ENCODE measurements at regions not wholly inside any gene's neighbourhood (a gene's known extent, or its start where the extent isn't known, plus 50 kb on each side); places are given as distances from the start of the nearest gene placed in this dataset.

GRCh38 chr5:53358794-53359193 is 121.6 kb upstream of the FST start:
- no peak for TF ChIP-seq TAF1 (IDR thresholded peaks at IDR 0.05; ENCODE audit: borderline replicate concordance, low read depth, low read length)
- no peak for TF ChIP-seq POLR2A (IDR thresholded peaks at IDR 0.05; ENCODE audit: low read depth, low read length)
